Endodermal cell (in vitro differentiated cells): ENCODE measurements at regions not wholly inside any gene's neighbourhood (a gene's known extent, or its start where the extent isn't known, plus 50 kb on each side); places are given as distances from the start of the nearest gene placed in this dataset.

Source experiments
- DNase-seq: peaks from one replicate; pipeline ENCODE4 v3.0.0-alpha.2; 2017
- H3K27ac ChIP-seq: 2 replicates; pipeline ENCODE4 v1.5.1; 2013; ENCODE audit warnings: mild to moderate bottlenecking, low read depth, low read length, moderate library complexity
- H3K27me3 ChIP-seq: 2 replicates; pipeline ENCODE4 v1.6.1; 2013; ENCODE audit warnings: mild to moderate bottlenecking, low read length, moderate library complexity; ENCODE audit not compliant: insufficient read depth, control insufficient read depth, poor library complexity, severe bottlenecking
- H3K36me3 ChIP-seq: 2 replicates; pipeline ENCODE4 v1.7.0; 2013; ENCODE audit warnings: mild to moderate bottlenecking, low read length, moderate library complexity; ENCODE audit not compliant: control insufficient read depth, insufficient read depth
- H3K4me1 ChIP-seq: one replicate; pipeline ENCODE4 v1.7.0; 2013; ENCODE audit warnings: low read length; ENCODE audit not compliant: control insufficient read depth, insufficient read depth
- H3K4me3 ChIP-seq: 2 replicates; pipeline ENCODE4 v1.5.1; 2013; ENCODE audit warnings: mild to moderate bottlenecking, low read length, moderate library complexity
- H3K9ac ChIP-seq: 2 replicates; pipeline ENCODE4 v1.6.1; 2013; ENCODE audit warnings: mild to moderate bottlenecking, low read length, moderate library complexity; ENCODE audit not compliant: poor library complexity, severe bottlenecking; ENCODE audit errors: extremely low read depth
- H3K9me3 ChIP-seq: 2 replicates; pipeline ENCODE4 v1.6.1; 2013; ENCODE audit warnings: mild to moderate bottlenecking, low read length, moderate library complexity; ENCODE audit not compliant: control insufficient read depth
- H3K27ac Mint-ChIP-seq: 2 replicates; pipeline ENCODE4 v1.8.0; 2020; ENCODE audit warnings: mixed read lengths
- H3K27me3 Mint-ChIP-seq: 2 replicates; pipeline ENCODE4 v1.8.0; 2021; ENCODE audit warnings: mild to moderate bottlenecking, mixed read lengths; ENCODE audit not compliant: insufficient read depth
- H3K36me3 Mint-ChIP-seq: 2 replicates; pipeline ENCODE4 v1.8.0; 2020; ENCODE audit warnings: low read depth, mixed read lengths
- H3K4me1 Mint-ChIP-seq: 2 replicates; pipeline ENCODE4 v1.8.0; 2020; ENCODE audit warnings: mixed read lengths
- H3K4me3 Mint-ChIP-seq: 2 replicates; pipeline ENCODE4 v1.8.0; 2020; ENCODE audit warnings: mild to moderate bottlenecking, moderate library complexity, mixed read lengths
- H3K9me3 Mint-ChIP-seq: 2 replicates; pipeline ENCODE4 v1.8.0; 2020; ENCODE audit warnings: mild to moderate bottlenecking, mixed read lengths
- WGBS, 2 experiments: methylation state at CpG; one replicate each; pipeline versions ENCODE4 v1.1.5 to v1.1.7; 2013; ENCODE audit warnings: missing lambda C conversion rate in 2 of 2, mixed read lengths in 1 of 2; ENCODE audit not compliant: insufficient coverage in 1 of 2, insufficient read length in 1 of 2; 5-methylcytosine and 5-hydroxymethylcytosine counted together
- TF ChIP-seq, protein P1 (sequence below): fragments of 200-600 bp; sonication (generic); conservative IDR thresholded peaks from 2 replicates; pipeline ENCODE4 v1.5.0; 2021; ENCODE audit warnings: antibody characterized with exemption, mild to moderate bottlenecking

DNA sequence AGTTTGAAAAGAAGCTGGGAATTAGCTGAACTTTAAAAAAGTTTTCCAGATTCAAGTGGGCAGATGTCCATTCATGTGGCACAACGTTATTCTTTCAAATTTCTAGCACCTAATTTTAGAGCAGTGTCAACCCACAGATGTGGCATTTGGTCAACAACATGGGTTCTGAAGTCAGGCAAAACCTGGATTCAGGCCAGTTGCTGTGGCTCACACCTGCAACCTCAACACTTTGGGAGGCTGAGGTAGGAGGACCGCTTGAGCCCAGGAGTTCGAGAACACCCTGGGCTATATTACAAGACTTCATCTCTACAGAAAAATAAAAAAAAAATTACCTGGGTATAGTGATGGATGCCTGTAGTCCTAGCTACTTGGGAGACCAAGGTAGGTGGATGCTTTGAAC lies 380.2 kb upstream of the SALL1 start:
- no peaks in the 10 kb centered on the region for H3K27me3 ChIP-seq
- Mint-ChIP-seq H3K27me3 (no peaks in the 10 kb centered on the region), H3K27ac (no peak overlapping the region), H3K36me3 (no peaks in the 10 kb centered on the region), H3K4me3 (no peak overlapping the region), H3K9me3 (no peaks in the 10 kb centered on the region), H3K4me1 (peaks cover 27% of the 10 kb centered on the region)
- TF ChIP-seq, protein P1, sequence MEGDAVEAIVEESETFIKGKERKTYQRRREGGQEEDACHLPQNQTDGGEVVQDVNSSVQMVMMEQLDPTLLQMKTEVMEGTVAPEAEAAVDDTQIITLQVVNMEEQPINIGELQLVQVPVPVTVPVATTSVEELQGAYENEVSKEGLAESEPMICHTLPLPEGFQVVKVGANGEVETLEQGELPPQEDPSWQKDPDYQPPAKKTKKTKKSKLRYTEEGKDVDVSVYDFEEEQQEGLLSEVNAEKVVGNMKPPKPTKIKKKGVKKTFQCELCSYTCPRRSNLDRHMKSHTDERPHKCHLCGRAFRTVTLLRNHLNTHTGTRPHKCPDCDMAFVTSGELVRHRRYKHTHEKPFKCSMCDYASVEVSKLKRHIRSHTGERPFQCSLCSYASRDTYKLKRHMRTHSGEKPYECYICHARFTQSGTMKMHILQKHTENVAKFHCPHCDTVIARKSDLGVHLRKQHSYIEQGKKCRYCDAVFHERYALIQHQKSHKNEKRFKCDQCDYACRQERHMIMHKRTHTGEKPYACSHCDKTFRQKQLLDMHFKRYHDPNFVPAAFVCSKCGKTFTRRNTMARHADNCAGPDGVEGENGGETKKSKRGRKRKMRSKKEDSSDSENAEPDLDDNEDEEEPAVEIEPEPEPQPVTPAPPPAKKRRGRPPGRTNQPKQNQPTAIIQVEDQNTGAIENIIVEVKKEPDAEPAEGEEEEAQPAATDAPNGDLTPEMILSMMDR: no peak
- no peaks in the 10 kb centered on the region for H3K36me3 ChIP-seq
- no peak for DNase-seq
- H3K27ac ChIP-seq: no peak overlapping the region
- no peak overlapping the region for H3K4me3 ChIP-seq
- H3K9me3 ChIP-seq: no peaks in the 10 kb centered on the region
- 84 to 100% methylated on average over 1 of the region's 3 CpGs for WGBS, 2 experiments
- no peaks in the 10 kb centered on the region for H3K4me1 ChIP-seq
- no peak overlapping the region for H3K9ac ChIP-seq

DNA sequence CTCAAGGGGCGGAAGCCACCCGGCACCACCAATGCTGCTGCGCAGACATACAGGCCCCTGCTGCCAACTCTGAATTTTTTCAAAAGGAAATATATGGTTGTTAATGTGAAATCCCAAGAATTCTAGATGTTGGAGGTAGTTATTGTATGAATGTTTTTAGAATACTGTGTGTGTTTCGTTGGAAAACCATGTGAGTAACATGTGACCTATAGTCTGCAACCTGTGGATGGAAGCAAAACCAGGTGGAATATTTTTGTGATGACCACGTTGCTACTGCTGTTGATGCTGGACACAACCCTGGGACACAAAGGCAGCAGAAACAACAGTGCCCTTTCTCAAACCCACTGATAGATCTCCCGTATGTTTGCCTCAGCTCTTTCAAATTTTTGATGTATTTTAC lies 376.3 kb upstream of the SALL1 start:
- Histone ChIP-seq H3K9me3 (peaks cover 2% of the 10 kb centered on the region), H3K4me1 (peaks cover 5% of the 10 kb centered on the region), H3K36me3 (no peaks in the 10 kb centered on the region), H3K27ac (no peak overlapping the region), H3K27me3 (no peaks in the 10 kb centered on the region), H3K9ac (no peak overlapping the region), H3K4me3 (no peak overlapping the region)
- 97% methylated on average over 6 of the region's 6 CpGs for WGBS, 2 experiments
- Mint-ChIP-seq H3K9me3 (peaks cover 6% of the 10 kb centered on the region), H3K27ac (peak overlapping the region; percentile 44), H3K4me3 (no peak overlapping the region), H3K27me3 (no peaks in the 10 kb centered on the region), H3K4me1 (peaks cover 28% of the 10 kb centered on the region), H3K36me3 (no peaks in the 10 kb centered on the region)
- TF ChIP-seq, protein P1: no peak
- no peak for DNase-seq

DNA sequence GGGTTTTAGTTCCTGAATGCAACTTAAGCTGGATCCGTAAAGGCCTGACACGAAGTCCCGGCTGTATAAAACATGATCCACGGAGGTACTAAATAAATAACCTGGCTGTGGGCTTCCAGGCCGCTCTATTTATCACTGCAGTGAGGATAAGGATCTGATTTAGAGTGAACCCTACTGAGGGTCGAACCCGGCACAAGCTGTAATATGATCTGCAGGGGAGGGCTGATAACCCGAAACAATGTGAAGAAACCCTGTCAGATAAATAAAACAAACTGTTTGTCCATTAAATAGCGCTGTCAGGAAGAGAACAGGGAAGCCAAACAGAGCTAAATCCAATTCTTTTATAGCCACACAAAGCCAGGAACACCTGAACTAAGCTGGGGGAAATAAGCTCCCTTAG lies 375.6 kb upstream of the SALL1 start:
- H3K27ac ChIP-seq: no peak overlapping the region
- no peaks in the 10 kb centered on the region for H3K27me3 Mint-ChIP-seq
- no peak overlapping the region for H3K4me3 ChIP-seq
- peaks cover 24% of the 10 kb centered on the region for H3K4me1 Mint-ChIP-seq
- no peak overlapping the region for H3K4me3 Mint-ChIP-seq
- H3K4me1 ChIP-seq: peaks cover 5% of the 10 kb centered on the region
- H3K9ac ChIP-seq: no peak overlapping the region
- TF ChIP-seq, protein P1: no peak
- peak overlapping the region; percentile 44 for H3K27ac Mint-ChIP-seq
- DNase-seq: no peak
- peaks cover 2% of the 10 kb centered on the region for H3K36me3 Mint-ChIP-seq
- H3K9me3 ChIP-seq: peaks cover 9% of the 10 kb centered on the region
- 53 to 64% methylated on average over 8 to 9 of the region's 9 CpGs for WGBS, 2 experiments
- no peaks in the 10 kb centered on the region for H3K27me3 ChIP-seq
- no peaks in the 10 kb centered on the region for H3K36me3 ChIP-seq
- H3K9me3 Mint-ChIP-seq: peaks cover 13% of the 10 kb centered on the region
